ENCODE measurements at regions not wholly inside any gene's neighbourhood (a gene's known extent, or its start where the extent isn't known, plus 50 kb on each side); places are given as distances from the start of the nearest gene placed in this dataset.
A peak's percentile ranks its signal among the peaks of the same experiment; 100 is the strongest.

DNA sequence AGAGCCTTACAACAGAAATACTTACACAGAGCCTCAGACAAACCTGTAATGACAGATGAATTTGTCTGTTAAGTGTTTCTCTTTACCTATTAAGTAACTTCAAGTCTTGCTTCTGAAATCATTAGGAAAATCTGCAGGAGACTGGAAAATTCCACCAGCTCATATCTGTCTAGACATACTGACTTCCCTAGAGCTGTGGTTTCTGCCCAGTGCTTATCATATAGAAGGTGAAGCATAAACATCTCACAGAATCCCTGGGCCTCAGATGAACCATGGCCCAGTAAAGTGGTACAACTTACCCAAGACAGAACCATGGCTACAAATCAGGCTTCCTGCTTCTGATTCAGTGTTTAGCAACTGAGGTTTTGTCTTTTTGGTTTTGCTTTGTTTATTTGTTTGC is 91.6 kb downstream of the EGLN3 start:
- peaks cover 15% of the 10 kb centered on the region for H3K27me3 Mint-ChIP-seq (ENCODE audit: insufficient read depth)
- no peaks in the 10 kb centered on the region for H3K36me3 Mint-ChIP-seq (ENCODE audit: low read depth)
- Histone ChIP-seq H3K4me1 (ENCODE audit: control insufficient read depth, insufficient read depth, low read length) (peaks cover 3% of the 10 kb centered on the region), H3K27me3 (ENCODE audit: control insufficient read depth, insufficient read depth, low read length, poor library complexity, severe bottlenecking) (no peaks in the 10 kb centered on the region), H3K27ac (ENCODE audit: low read depth, low read length) (no peak overlapping the region), H3K4me3 (ENCODE audit: low read length) (no peak overlapping the region), H3K36me3 (ENCODE audit: control insufficient read depth, insufficient read depth, low read length) (no peaks in the 10 kb centered on the region), H3K9me3 (ENCODE audit: control insufficient read depth, low read length) (peaks cover 18% of the 10 kb centered on the region), H3K9ac (ENCODE audit: extremely low read depth, low read length, poor library complexity, severe bottlenecking) (no peak overlapping the region)
- no peak for DNase-seq
- TF ChIP-seq, protein P1, sequence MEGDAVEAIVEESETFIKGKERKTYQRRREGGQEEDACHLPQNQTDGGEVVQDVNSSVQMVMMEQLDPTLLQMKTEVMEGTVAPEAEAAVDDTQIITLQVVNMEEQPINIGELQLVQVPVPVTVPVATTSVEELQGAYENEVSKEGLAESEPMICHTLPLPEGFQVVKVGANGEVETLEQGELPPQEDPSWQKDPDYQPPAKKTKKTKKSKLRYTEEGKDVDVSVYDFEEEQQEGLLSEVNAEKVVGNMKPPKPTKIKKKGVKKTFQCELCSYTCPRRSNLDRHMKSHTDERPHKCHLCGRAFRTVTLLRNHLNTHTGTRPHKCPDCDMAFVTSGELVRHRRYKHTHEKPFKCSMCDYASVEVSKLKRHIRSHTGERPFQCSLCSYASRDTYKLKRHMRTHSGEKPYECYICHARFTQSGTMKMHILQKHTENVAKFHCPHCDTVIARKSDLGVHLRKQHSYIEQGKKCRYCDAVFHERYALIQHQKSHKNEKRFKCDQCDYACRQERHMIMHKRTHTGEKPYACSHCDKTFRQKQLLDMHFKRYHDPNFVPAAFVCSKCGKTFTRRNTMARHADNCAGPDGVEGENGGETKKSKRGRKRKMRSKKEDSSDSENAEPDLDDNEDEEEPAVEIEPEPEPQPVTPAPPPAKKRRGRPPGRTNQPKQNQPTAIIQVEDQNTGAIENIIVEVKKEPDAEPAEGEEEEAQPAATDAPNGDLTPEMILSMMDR (conservative IDR thresholded peaks at IDR 0.05) = no peak
- no peak overlapping the region for H3K27ac Mint-ChIP-seq
- H3K4me3 Mint-ChIP-seq = no peak overlapping the region
- H3K9me3 Mint-ChIP-seq = peaks cover 7% of the 10 kb centered on the region
- peaks cover 7% of the 10 kb centered on the region for H3K4me1 Mint-ChIP-seq

DNA sequence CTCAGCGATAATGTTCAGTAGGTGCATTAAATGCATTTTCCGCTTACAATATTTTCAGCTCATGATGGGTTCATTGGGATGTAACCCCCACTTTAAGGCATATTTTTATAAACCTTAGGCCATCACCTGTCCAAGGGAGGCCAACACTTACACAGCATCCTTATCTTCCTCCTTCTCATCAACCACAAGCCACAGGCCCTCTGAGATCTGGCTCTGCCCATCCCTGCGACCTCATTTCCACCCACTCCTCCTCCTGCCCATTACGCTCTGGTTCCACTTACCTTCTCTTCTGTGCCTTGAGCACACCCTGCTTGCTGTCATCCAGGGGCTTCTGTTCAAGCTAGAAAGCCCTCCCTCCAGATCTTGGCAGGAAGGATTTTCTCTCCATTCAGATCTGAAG is 93.2 kb downstream of the EGLN3 start:
- TF ChIP-seq, protein P1 (conservative IDR thresholded peaks at IDR 0.05) = no peak
- no peak overlapping the region for H3K4me3 Mint-ChIP-seq
- H3K36me3 Mint-ChIP-seq (ENCODE audit: low read depth) = no peaks in the 10 kb centered on the region
- peaks cover 7% of the 10 kb centered on the region for H3K9me3 Mint-ChIP-seq
- peaks cover 15% of the 10 kb centered on the region for H3K27me3 Mint-ChIP-seq (ENCODE audit: insufficient read depth)
- H3K27ac Mint-ChIP-seq = no peak overlapping the region
- H3K4me3 ChIP-seq (ENCODE audit: low read length) = no peak overlapping the region
- peaks cover 3% of the 10 kb centered on the region for H3K4me1 ChIP-seq (ENCODE audit: control insufficient read depth, insufficient read depth, low read length)
- H3K4me1 Mint-ChIP-seq = peaks cover 7% of the 10 kb centered on the region
- H3K27me3 ChIP-seq (ENCODE audit: control insufficient read depth, insufficient read depth, low read length, poor library complexity, severe bottlenecking) = no peaks in the 10 kb centered on the region
- H3K9ac ChIP-seq (ENCODE audit: extremely low read depth, low read length, poor library complexity, severe bottlenecking) = no peak overlapping the region
- H3K27ac ChIP-seq (ENCODE audit: low read depth, low read length) = no peak overlapping the region
- DNase-seq = no peak
- H3K9me3 ChIP-seq (ENCODE audit: control insufficient read depth, low read length) = peaks cover 18% of the 10 kb centered on the region
- 92 to 96% methylated on average over 3 to 4 of the region's 4 CpGs for WGBS, 2 experiments (ENCODE audit: insufficient coverage in 1 of 2, insufficient read length in 1 of 2)
- no peaks in the 10 kb centered on the region for H3K36me3 ChIP-seq (ENCODE audit: control insufficient read depth, insufficient read depth, low read length)

DNA sequence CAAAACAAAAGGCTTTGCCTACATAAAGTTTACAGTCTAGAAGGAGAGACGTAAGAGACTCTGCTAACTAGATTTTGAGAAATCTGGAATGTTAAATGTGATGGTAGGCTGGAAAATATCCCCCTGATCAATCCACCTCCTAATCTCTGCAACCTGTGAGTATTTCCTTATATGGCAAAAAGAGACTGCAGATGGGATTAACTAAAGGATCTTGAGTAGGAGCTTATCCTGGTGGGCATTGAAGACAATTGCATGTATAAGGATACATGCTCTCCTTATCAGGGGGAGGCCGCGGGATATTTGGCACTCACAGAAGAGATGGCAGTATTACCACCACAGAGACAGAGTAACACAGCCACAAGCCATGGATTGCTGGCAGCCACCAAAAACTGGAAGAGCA is 95.2 kb downstream of the EGLN3 start:
- no peak overlapping the region for H3K4me3 Mint-ChIP-seq
- H3K36me3 ChIP-seq (ENCODE audit: control insufficient read depth, insufficient read depth, low read length) = no peaks in the 10 kb centered on the region
- DNase-seq = no peak
- H3K4me1 Mint-ChIP-seq = peaks cover 25% of the 10 kb centered on the region
- H3K9me3 Mint-ChIP-seq = peaks cover 7% of the 10 kb centered on the region
- no peaks in the 10 kb centered on the region for H3K27me3 ChIP-seq (ENCODE audit: control insufficient read depth, insufficient read depth, low read length, poor library complexity, severe bottlenecking)
- no peak overlapping the region for H3K27ac Mint-ChIP-seq
- peaks cover 29% of the 10 kb centered on the region for H3K27me3 Mint-ChIP-seq (ENCODE audit: insufficient read depth)
- H3K27ac ChIP-seq (ENCODE audit: low read depth, low read length) = no peak overlapping the region
- no peak overlapping the region for H3K9ac ChIP-seq (ENCODE audit: extremely low read depth, low read length, poor library complexity, severe bottlenecking)
- peak overlapping the region; percentile 36 for H3K4me3 ChIP-seq (ENCODE audit: low read length)
- H3K9me3 ChIP-seq (ENCODE audit: control insufficient read depth, low read length) = peaks cover 18% of the 10 kb centered on the region
- H3K4me1 ChIP-seq (ENCODE audit: control insufficient read depth, insufficient read depth, low read length) = peaks cover 13% of the 10 kb centered on the region
- TF ChIP-seq, protein P1 (conservative IDR thresholded peaks at IDR 0.05) = peak; percentile 40
- no peaks in the 10 kb centered on the region for H3K36me3 Mint-ChIP-seq (ENCODE audit: low read depth)
- WGBS, 2 experiments (ENCODE audit: insufficient coverage in 1 of 2, insufficient read length in 1 of 2) = 86 to 95% methylated on average over 3 of the region's 3 CpGs

All from endodermal cell (in vitro differentiated cells).